Activated CD8-positive, alpha-beta T cell treated with anti-CD3 and anti-CD28 coated beads for 36 hours (primary cell): ENCODE measurements at regions not wholly inside any gene's neighbourhood (a gene's known extent, or its start where the extent isn't known, plus 50 kb on each side); places are given as distances from the start of the nearest gene placed in this dataset.

Source experiments
- ATAC-seq: fragments of 200-7000 bp; cut with Tn5 transposase; one replicate; pipeline ENCODE4 v1.10.0; 2021; ENCODE audit warnings: mild to moderate bottlenecking, moderate library complexity
- CTCF ChIA-PET: fragments of 350-600 bp; sonication (Branson Sonifier 250); formaldehyde crosslinking; loops from one replicate; lab custom pipeline; 2021; ENCODE audit warnings: antibody characterized with exemption; lab: Charles Lee
- POLR2A ChIA-PET: fragments of 350-600 bp; sonication (Branson Sonifier 250); formaldehyde crosslinking; loops from one replicate; lab custom pipeline; 2021; ENCODE audit warnings: antibody characterized with exemption; lab: Charles Lee
- DNase-seq: peaks from one replicate; pipeline ENCODE4 v3.0.0-alpha.2; 2020
- H3K27ac Mint-ChIP-seq: one replicate; pipeline ENCODE4 v1.8.0; 2021; ENCODE audit warnings: mild to moderate bottlenecking, mixed read lengths
- H3K27me3 Mint-ChIP-seq: one replicate; pipeline ENCODE4 v1.8.0; 2021; ENCODE audit warnings: mixed read lengths
- H3K36me3 Mint-ChIP-seq: one replicate; pipeline ENCODE4 v1.8.0; 2021; ENCODE audit warnings: low read depth, mixed read lengths
- H3K4me1 Mint-ChIP-seq: one replicate; pipeline ENCODE4 v1.8.0; 2021; ENCODE audit warnings: low read depth, mixed read lengths
- H3K4me3 Mint-ChIP-seq: one replicate; pipeline ENCODE4 v1.8.0; 2021; ENCODE audit warnings: mild to moderate bottlenecking, moderate library complexity, mixed read lengths
- H3K9me3 Mint-ChIP-seq: one replicate; pipeline ENCODE4 v1.8.0; 2021; ENCODE audit warnings: mixed read lengths
- CTCF ChIP-seq: fragments of 200-600 bp; IDR thresholded peaks from one replicate; pipeline ENCODE4 v1.8.0; 2022; ENCODE audit warnings: antibody characterized with exemption, mild to moderate bottlenecking
- intact Hi-C: fragments of 100-400 bp; cut with micrococcal nuclease; formaldehyde crosslinking; loops from one replicate; pipeline ENCODE4 v1.10.0; 2022

GRCh38 chr12:105750096-105750495 is 388.7 kb downstream of the NUAK1 start:
- ChIA-PET POLR2A (no interaction called here), CTCF (no interaction called here)
- Mint-ChIP-seq H3K4me3 (no peak overlapping the region), H3K27ac (no peak overlapping the region), H3K27me3 (no peaks in the 10 kb centered on the region), H3K36me3 (no peaks in the 10 kb centered on the region), H3K9me3 (no peaks in the 10 kb centered on the region), H3K4me1 (no peaks in the 10 kb centered on the region)
- TF ChIP-seq CTCF: no peak
- no peak for DNase-seq
- intact Hi-C loops: no loop called here
- no peak for ATAC-seq

- no peaks in the 10 kb centered on the region for H3K4me1 Mint-ChIP-seq
- ATAC-seq (no peak), DNase-seq (no peak)
- ChIA-PET CTCF (no interaction called here), POLR2A (interaction anchor here (0.7 kb wide), 1 partner anchor 14 kb away, joined by 3 read pairs; no protein-coding TSS in a partner anchor)
- no peak for TF ChIP-seq CTCF
- intact Hi-C loops: no loop called here
- H3K36me3 Mint-ChIP-seq: no peaks in the 10 kb centered on the region
- H3K27me3 Mint-ChIP-seq: no peaks in the 10 kb centered on the region
- H3K9me3 Mint-ChIP-seq: no peaks in the 10 kb centered on the region
- H3K27ac Mint-ChIP-seq: no peak overlapping the region
- no peak overlapping the region for H3K4me3 Mint-ChIP-seq
Observed at GRCh38 chr12:105754313-105754712, 384.4 kb downstream of the NUAK1 start.

- H3K4me3 Mint-ChIP-seq: no peak overlapping the region
- TF ChIP-seq CTCF: no peak
- POLR2A ChIA-PET: no interaction called here
Observed at GRCh38 chr12:105756961-105757360, 381.8 kb downstream of the NUAK1 start.

DNA sequence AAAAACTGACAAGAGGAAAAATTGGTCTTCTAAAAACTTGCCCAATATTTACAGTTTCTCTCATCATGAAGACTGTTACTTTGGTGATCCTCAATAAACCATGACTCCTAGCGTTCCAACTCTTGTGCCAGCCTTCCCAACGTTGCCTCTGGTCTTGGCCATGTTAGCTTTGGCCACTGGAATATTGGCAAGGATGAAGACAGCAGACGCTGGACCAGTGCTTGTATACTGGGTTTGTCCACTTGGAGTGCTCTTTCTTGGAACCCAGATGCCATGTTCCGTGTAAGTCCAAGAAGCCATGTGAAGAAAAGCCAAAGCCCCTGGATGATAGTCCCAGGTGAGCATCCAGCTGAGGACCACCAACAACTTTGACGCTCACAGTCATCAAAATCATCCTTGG is 379.6 kb downstream of the NUAK1 start:
- DNase-seq (no peak), ATAC-seq (no peak)
- intact Hi-C loops: no loop called here
- ChIA-PET POLR2A (no interaction called here), CTCF (no interaction called here)
- H3K27me3 Mint-ChIP-seq: peaks cover 5% of the 10 kb centered on the region
- peaks cover 2% of the 10 kb centered on the region for H3K9me3 Mint-ChIP-seq
- no peak overlapping the region for H3K27ac Mint-ChIP-seq
- no peak for TF ChIP-seq CTCF
- no peaks in the 10 kb centered on the region for H3K4me1 Mint-ChIP-seq
- no peaks in the 10 kb centered on the region for H3K36me3 Mint-ChIP-seq
- no peak overlapping the region for H3K4me3 Mint-ChIP-seq

More at GRCh38 chr12:105756961-105757360, 381.8 kb downstream of the NUAK1 start:
- CTCF ChIA-PET: no interaction called here
- ATAC-seq: no peak
- Mint-ChIP-seq H3K27me3 (no peaks in the 10 kb centered on the region), H3K36me3 (no peaks in the 10 kb centered on the region), H3K4me1 (no peaks in the 10 kb centered on the region), H3K27ac (no peak overlapping the region), H3K9me3 (no peaks in the 10 kb centered on the region)
- DNase-seq: no peak
- intact Hi-C loops: no loop called here

- peaks cover 2% of the 10 kb centered on the region for H3K9me3 Mint-ChIP-seq
- ATAC-seq (no peak), DNase-seq (no peak)
- intact Hi-C loops: no loop called here
- no peak overlapping the region for H3K27ac Mint-ChIP-seq
- H3K4me3 Mint-ChIP-seq: no peak overlapping the region
- CTCF ChIA-PET: no interaction called here
- no peaks in the 10 kb centered on the region for H3K36me3 Mint-ChIP-seq
- TF ChIP-seq CTCF: no peak
- H3K27me3 Mint-ChIP-seq: peaks cover 5% of the 10 kb centered on the region
- POLR2A ChIA-PET: no interaction called here
- H3K4me1 Mint-ChIP-seq: no peaks in the 10 kb centered on the region
Observed at GRCh38 chr12:105761075-105761474, 377.7 kb downstream of the NUAK1 start.
